Endodermal cell (in vitro differentiated cells): ENCODE measurements at regions not wholly inside any gene's neighbourhood (a gene's known extent, or its start where the extent isn't known, plus 50 kb on each side); places are given as distances from the start of the nearest gene placed in this dataset.

Experiments used
- DNase-seq: peaks from one replicate; pipeline ENCODE4 v3.0.0-alpha.2; 2017
- H3K27ac ChIP-seq: 2 replicates; pipeline ENCODE4 v1.5.1; 2013; ENCODE audit warnings: mild to moderate bottlenecking, low read depth, low read length, moderate library complexity
- H3K27me3 ChIP-seq: 2 replicates; pipeline ENCODE4 v1.6.1; 2013; ENCODE audit warnings: mild to moderate bottlenecking, low read length, moderate library complexity; ENCODE audit not compliant: insufficient read depth, control insufficient read depth, poor library complexity, severe bottlenecking
- H3K36me3 ChIP-seq: 2 replicates; pipeline ENCODE4 v1.7.0; 2013; ENCODE audit warnings: mild to moderate bottlenecking, low read length, moderate library complexity; ENCODE audit not compliant: control insufficient read depth, insufficient read depth
- H3K4me1 ChIP-seq: one replicate; pipeline ENCODE4 v1.7.0; 2013; ENCODE audit warnings: low read length; ENCODE audit not compliant: control insufficient read depth, insufficient read depth
- H3K4me3 ChIP-seq: 2 replicates; pipeline ENCODE4 v1.5.1; 2013; ENCODE audit warnings: mild to moderate bottlenecking, low read length, moderate library complexity
- H3K9ac ChIP-seq: 2 replicates; pipeline ENCODE4 v1.6.1; 2013; ENCODE audit warnings: mild to moderate bottlenecking, low read length, moderate library complexity; ENCODE audit not compliant: poor library complexity, severe bottlenecking; ENCODE audit errors: extremely low read depth
- H3K9me3 ChIP-seq: 2 replicates; pipeline ENCODE4 v1.6.1; 2013; ENCODE audit warnings: mild to moderate bottlenecking, low read length, moderate library complexity; ENCODE audit not compliant: control insufficient read depth
- H3K27ac Mint-ChIP-seq: 2 replicates; pipeline ENCODE4 v1.8.0; 2020; ENCODE audit warnings: mixed read lengths
- H3K27me3 Mint-ChIP-seq: 2 replicates; pipeline ENCODE4 v1.8.0; 2021; ENCODE audit warnings: mild to moderate bottlenecking, mixed read lengths; ENCODE audit not compliant: insufficient read depth
- H3K36me3 Mint-ChIP-seq: 2 replicates; pipeline ENCODE4 v1.8.0; 2020; ENCODE audit warnings: low read depth, mixed read lengths
- H3K4me1 Mint-ChIP-seq: 2 replicates; pipeline ENCODE4 v1.8.0; 2020; ENCODE audit warnings: mixed read lengths
- H3K4me3 Mint-ChIP-seq: 2 replicates; pipeline ENCODE4 v1.8.0; 2020; ENCODE audit warnings: mild to moderate bottlenecking, moderate library complexity, mixed read lengths
- H3K9me3 Mint-ChIP-seq: 2 replicates; pipeline ENCODE4 v1.8.0; 2020; ENCODE audit warnings: mild to moderate bottlenecking, mixed read lengths
- CTCF ChIP-seq: fragments of 200-600 bp; sonication (generic); conservative IDR thresholded peaks from 2 replicates; pipeline ENCODE4 v1.5.0; 2021; ENCODE audit warnings: antibody characterized with exemption, mild to moderate bottlenecking
- WGBS, 2 experiments: methylation state at CpG; one replicate each; pipeline versions ENCODE4 v1.1.5 to v1.1.7; 2013; ENCODE audit warnings: missing lambda C conversion rate in 2 of 2, mixed read lengths in 1 of 2; ENCODE audit not compliant: insufficient coverage in 1 of 2, insufficient read length in 1 of 2; 5-methylcytosine and 5-hydroxymethylcytosine counted together

GRCh38 chr20:22241609-22242008 is 342.8 kb downstream of the FOXA2 start:
- peaks cover 3% of the 10 kb centered on the region for H3K4me1 Mint-ChIP-seq
- no peak overlapping the region for H3K27ac Mint-ChIP-seq
- no peak for TF ChIP-seq CTCF
- no peaks in the 10 kb centered on the region for H3K36me3 Mint-ChIP-seq
- H3K4me3 Mint-ChIP-seq, result no peak overlapping the region
- DNase-seq, result no peak
- H3K27me3 Mint-ChIP-seq, result no peaks in the 10 kb centered on the region
- no peaks in the 10 kb centered on the region for H3K9me3 Mint-ChIP-seq
- H3K9me3 ChIP-seq, result no peaks in the 10 kb centered on the region
- H3K4me3 ChIP-seq, result no peak overlapping the region
- no peaks in the 10 kb centered on the region for H3K27me3 ChIP-seq
- H3K4me1 ChIP-seq, result no peaks in the 10 kb centered on the region
- no peaks in the 10 kb centered on the region for H3K36me3 ChIP-seq
- H3K27ac ChIP-seq, result no peak overlapping the region
- WGBS, 2 experiments, result 89 to 100% methylated on average over 1 of the region's 1 CpG
- H3K9ac ChIP-seq, result no peak overlapping the region

- no peak overlapping the region for H3K27ac Mint-ChIP-seq
- no peaks in the 10 kb centered on the region for H3K9me3 ChIP-seq
- no peak overlapping the region for H3K4me3 Mint-ChIP-seq
- H3K4me3 ChIP-seq, result no peak overlapping the region
- H3K9ac ChIP-seq, result no peak overlapping the region
- no peaks in the 10 kb centered on the region for H3K27me3 ChIP-seq
- H3K4me1 Mint-ChIP-seq, result peaks cover 7% of the 10 kb centered on the region
- H3K36me3 Mint-ChIP-seq, result no peaks in the 10 kb centered on the region
- no peak for DNase-seq
- no peak overlapping the region for H3K27ac ChIP-seq
- H3K4me1 ChIP-seq, result no peaks in the 10 kb centered on the region
- no peaks in the 10 kb centered on the region for H3K36me3 ChIP-seq
- TF ChIP-seq CTCF, result no peak
- H3K27me3 Mint-ChIP-seq, result no peaks in the 10 kb centered on the region
- no peaks in the 10 kb centered on the region for H3K9me3 Mint-ChIP-seq
Measured at GRCh38 chr20:22232923-22233322, 351.4 kb downstream of the FOXA2 start.

- Mint-ChIP-seq H3K4me3 (no peak overlapping the region), H3K27ac (no peak overlapping the region), H3K9me3 (no peaks in the 10 kb centered on the region), H3K27me3 (no peaks in the 10 kb centered on the region), H3K4me1 (peaks cover 7% of the 10 kb centered on the region), H3K36me3 (no peaks in the 10 kb centered on the region)
- H3K4me3 ChIP-seq, result no peak overlapping the region
- no peaks in the 10 kb centered on the region for H3K27me3 ChIP-seq
- no peaks in the 10 kb centered on the region for H3K9me3 ChIP-seq
- no peak for DNase-seq
- no peaks in the 10 kb centered on the region for H3K36me3 ChIP-seq
- H3K4me1 ChIP-seq, result no peaks in the 10 kb centered on the region
- 75% methylated on average over 5 to 9 of the region's 9 CpGs for WGBS, 2 experiments
- no peak overlapping the region for H3K9ac ChIP-seq
- no peak for TF ChIP-seq CTCF
- no peak overlapping the region for H3K27ac ChIP-seq
Measured at GRCh38 chr20:22232473-22232872, 351.9 kb downstream of the FOXA2 start.
